ENCODE measurements at regions not wholly inside any gene's neighbourhood (a gene's known extent, or its start where the extent isn't known, plus 50 kb on each side); places are given as distances from the start of the nearest gene placed in this dataset.

DNA sequence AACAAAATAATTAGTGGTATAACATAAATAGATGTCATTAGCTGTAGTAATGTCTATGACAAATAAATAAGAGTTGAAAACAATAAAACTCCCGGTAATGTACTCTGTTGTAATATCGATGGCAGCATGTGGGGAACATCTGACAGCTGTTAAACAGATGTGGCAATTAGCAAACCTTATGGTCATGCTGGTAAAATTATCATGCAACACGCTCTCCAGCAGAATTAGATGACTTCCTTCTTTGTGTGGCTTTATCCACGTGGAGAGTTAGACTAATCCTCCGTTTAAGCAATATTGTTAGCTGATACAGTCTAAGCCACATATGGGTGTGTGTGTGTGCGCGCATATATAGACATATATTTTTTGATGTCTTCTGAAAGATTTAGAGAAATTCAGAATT is 77.7 kb upstream of the ZFP64 start:
- no peak overlapping the region for H3K4me3 ChIP-seq (ENCODE audit: low read length)
- TF ChIP-seq, protein P1, sequence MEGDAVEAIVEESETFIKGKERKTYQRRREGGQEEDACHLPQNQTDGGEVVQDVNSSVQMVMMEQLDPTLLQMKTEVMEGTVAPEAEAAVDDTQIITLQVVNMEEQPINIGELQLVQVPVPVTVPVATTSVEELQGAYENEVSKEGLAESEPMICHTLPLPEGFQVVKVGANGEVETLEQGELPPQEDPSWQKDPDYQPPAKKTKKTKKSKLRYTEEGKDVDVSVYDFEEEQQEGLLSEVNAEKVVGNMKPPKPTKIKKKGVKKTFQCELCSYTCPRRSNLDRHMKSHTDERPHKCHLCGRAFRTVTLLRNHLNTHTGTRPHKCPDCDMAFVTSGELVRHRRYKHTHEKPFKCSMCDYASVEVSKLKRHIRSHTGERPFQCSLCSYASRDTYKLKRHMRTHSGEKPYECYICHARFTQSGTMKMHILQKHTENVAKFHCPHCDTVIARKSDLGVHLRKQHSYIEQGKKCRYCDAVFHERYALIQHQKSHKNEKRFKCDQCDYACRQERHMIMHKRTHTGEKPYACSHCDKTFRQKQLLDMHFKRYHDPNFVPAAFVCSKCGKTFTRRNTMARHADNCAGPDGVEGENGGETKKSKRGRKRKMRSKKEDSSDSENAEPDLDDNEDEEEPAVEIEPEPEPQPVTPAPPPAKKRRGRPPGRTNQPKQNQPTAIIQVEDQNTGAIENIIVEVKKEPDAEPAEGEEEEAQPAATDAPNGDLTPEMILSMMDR (conservative IDR thresholded peaks at IDR 0.05; ENCODE audit: low read length): no peak
- DNase-seq (ENCODE audit: low read depth): peak; percentile 88

DNA sequence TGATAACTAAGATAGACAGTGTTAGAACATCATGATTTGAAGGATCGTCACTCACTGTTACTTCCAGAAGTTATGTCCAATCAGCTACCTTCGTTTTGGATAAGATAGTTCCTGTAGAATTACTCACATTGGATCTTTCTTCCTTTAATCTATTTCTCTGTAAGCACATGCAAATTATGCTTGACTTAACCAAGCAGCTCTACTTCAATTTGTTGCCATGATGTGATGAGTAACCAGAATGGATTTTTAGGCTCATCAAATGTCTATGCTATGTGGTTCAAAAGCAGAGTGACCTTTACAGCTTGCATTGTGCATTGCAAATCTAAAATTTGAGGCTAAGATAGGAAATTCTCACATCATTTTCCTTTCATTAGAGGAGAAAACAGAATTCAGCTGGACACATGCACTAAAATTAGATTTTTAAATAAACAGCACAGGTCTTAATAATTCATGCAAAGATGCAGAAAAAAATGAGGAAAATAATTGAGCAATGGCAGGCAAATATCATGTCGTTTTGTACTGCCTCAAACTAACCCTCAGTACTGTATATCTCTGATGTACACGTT is 76.7 kb upstream of the ZFP64 start:
- no peak overlapping the region for H3K4me3 ChIP-seq (ENCODE audit: low read length)
- TF ChIP-seq, protein P1 (conservative IDR thresholded peaks at IDR 0.05; ENCODE audit: low read length): no peak
- DNase-seq (ENCODE audit: low read depth): peak; percentile 65

DNA sequence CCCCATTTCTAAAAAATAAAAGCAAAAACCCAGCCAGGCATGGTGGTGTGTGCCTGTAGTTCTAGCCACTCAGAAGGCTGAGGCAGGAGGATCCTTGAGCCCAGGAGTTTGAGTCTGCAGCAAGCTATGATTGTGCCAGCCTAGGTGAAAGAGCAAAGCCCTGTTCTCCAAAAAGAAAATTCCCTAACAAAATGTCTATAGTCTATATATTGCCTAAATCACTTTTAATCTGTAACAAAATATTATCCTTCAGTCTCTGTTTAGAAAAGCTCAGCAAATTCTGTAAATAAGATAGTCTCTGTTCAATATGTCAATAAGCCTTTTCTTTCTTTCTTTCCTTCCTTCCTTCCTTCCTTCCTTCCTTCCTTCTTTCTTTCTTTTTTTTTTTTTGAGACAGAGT is 75.8 kb upstream of the ZFP64 start:
- TF ChIP-seq, protein P1 (conservative IDR thresholded peaks at IDR 0.05; ENCODE audit: low read length): no peak
- DNase-seq (ENCODE audit: low read depth): no peak
- no peak overlapping the region for H3K4me3 ChIP-seq (ENCODE audit: low read length)

DNA sequence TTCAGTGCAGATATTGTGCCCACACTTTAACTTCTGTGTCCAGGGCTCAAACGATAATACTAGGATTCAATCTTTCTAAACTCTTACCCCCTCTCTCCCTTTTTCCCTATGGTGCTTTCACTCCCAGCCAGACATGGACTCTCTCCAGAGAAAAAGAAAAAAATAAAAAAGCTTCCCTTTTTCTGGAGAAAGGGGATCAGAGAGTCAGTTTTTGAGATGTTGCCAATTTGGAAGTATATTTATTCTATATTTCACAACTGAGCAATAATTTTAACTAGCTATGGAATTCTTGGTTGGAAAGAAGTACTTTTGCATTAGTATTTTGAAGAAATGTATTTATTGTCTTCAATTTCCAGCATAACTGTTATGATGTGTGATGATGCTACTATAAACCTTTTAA is 72.2 kb upstream of the ZFP64 start:
- H3K4me3 ChIP-seq (ENCODE audit: low read length): no peak overlapping the region
- no peak for DNase-seq (ENCODE audit: low read depth)
- TF ChIP-seq, protein P1 (conservative IDR thresholded peaks at IDR 0.05; ENCODE audit: low read length): no peak

DNA sequence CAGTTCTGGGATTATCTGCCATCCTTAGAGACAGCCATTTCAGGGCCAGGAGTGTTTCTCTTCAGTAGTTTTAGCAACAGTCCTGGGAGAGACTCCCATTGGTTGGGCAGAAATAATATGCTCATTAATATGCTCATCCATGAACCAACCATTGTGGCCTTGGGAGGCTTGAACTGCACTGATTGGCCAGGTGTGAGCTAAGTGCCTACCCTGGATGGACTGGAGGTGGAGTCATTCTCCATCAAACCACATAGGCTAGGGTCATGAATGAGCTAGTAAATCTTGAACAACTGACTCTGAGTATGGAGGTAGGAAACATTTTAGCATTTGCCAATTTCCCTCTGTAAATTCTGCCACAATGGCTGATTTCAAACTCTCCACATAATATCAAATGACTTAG is 70.2 kb upstream of the ZFP64 start:
- no peak for DNase-seq (ENCODE audit: low read depth)
- TF ChIP-seq, protein P1 (conservative IDR thresholded peaks at IDR 0.05; ENCODE audit: low read length): no peak
- no peak overlapping the region for H3K4me3 ChIP-seq (ENCODE audit: low read length)

DNA sequence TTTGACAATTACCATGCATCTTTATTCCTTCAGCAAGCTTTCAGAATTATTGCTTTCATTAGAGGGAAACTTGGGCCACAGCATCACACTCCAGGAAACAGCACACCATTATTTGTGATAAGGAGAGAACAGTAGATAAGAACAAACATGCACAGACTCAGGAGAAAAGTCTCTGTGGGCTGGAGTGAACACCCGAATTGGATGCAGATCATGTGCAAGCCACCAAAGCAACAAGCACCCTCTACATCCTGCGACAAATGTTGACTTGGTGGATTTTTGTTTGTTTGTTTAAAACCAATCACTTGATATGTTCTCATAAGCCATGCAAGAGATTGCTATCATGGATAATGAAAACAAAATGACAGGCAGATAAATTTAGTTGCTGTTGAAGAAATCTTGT is 67.7 kb upstream of the ZFP64 start:
- DNase-seq (ENCODE audit: low read depth): no peak
- no peak overlapping the region for H3K4me3 ChIP-seq (ENCODE audit: low read length)
- TF ChIP-seq, protein P1 (conservative IDR thresholded peaks at IDR 0.05; ENCODE audit: low read length): no peak

DNA sequence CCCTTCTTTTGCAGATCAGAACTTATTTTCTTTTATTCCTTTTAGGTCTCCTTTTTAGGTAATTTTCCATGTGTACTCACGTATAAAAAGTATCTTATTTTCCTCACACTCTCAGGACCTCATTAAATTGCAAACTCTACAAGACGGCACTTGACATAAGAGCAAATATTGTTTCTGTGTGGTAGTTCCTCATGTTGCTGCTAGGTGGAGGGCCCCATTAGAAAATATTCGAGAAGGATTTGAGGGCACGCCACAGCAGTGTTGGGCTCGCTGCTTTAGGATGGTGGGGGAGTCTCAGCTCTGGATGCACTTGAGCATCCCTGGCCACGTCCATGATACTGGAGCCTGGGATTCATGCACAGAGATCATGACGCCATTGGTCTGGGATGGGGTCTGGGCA is 64.9 kb upstream of the ZFP64 start:
- no peak overlapping the region for H3K4me3 ChIP-seq (ENCODE audit: low read length)
- no peak for DNase-seq (ENCODE audit: low read depth)
- TF ChIP-seq, protein P1 (conservative IDR thresholded peaks at IDR 0.05; ENCODE audit: low read length): no peak

All from AG10803 (cell line).